Mesenchymal stem cell (in vitro differentiated cells and primary cell): ENCODE measurements at regions not wholly inside any gene's neighbourhood (a gene's known extent, or its start where the extent isn't known, plus 50 kb on each side); places are given as distances from the start of the nearest gene placed in this dataset.

Experiments
- DNase-seq: peaks from one replicate; pipeline ENCODE4 v3.0.0-alpha.2; 2013
- H2AFZ ChIP-seq: one replicate; pipeline ENCODE4 v1.6.1; 2013; ENCODE audit warnings: low read depth, mild to moderate bottlenecking, control low read depth, inconsistent platforms, low read length, moderate library complexity
- H2AK5ac ChIP-seq: 2 replicates; pipeline ENCODE4 v1.6.1; 2013; ENCODE audit warnings: low read length, moderate library complexity, mild to moderate bottlenecking, inconsistent platforms; ENCODE audit not compliant: severe bottlenecking
- H2BK120ac ChIP-seq: one replicate; pipeline ENCODE4 v1.6.1; 2013; ENCODE audit warnings: low read depth, mild to moderate bottlenecking, inconsistent platforms, low read length, moderate library complexity
- H2BK12ac ChIP-seq, 2 experiments: one replicate each; pipeline ENCODE4 v1.6.1; 2013; ENCODE audit warnings: inconsistent platforms in 2 of 2, low read length in 2 of 2, mild to moderate bottlenecking in 2 of 2, moderate library complexity in 2 of 2, control low read depth in 1 of 2
- H2BK15ac ChIP-seq: one replicate; pipeline ENCODE4 v1.6.1; 2013; ENCODE audit warnings: mild to moderate bottlenecking, low read depth, inconsistent platforms; ENCODE audit not compliant: poor library complexity, severe bottlenecking
- H2BK5ac ChIP-seq: 2 replicates; pipeline ENCODE4 v1.6.1; 2013; ENCODE audit warnings: low read depth, mild to moderate bottlenecking, low read length, control low read depth, inconsistent platforms; ENCODE audit not compliant: poor library complexity, severe bottlenecking
- H3K14ac ChIP-seq, 2 experiments: one replicate each; pipeline ENCODE4 v1.6.1; 2013; ENCODE audit warnings: inconsistent platforms in 2 of 2, low read length in 2 of 2, control low read depth in 1 of 2, mild to moderate bottlenecking in 1 of 2, moderate library complexity in 1 of 2
- H3K18ac ChIP-seq, 2 experiments: one replicate each; pipeline ENCODE4 v1.6.1; 2013; ENCODE audit warnings: inconsistent platforms in 2 of 2, low read length in 2 of 2, control low read depth in 1 of 2, low read depth in 1 of 2, mild to moderate bottlenecking in 1 of 2
- H3K23ac ChIP-seq, 2 experiments: one replicate each; pipeline ENCODE4 v1.6.1; 2013; ENCODE audit warnings: inconsistent platforms in 2 of 2, low read length in 2 of 2, mild to moderate bottlenecking in 2 of 2, moderate library complexity in 2 of 2, control low read depth in 1 of 2
- H3K27ac ChIP-seq: 2 replicates; pipeline ENCODE4 v1.5.1; 2013; ENCODE audit warnings: mild to moderate bottlenecking, moderate library complexity, low read length, control low read depth, inconsistent platforms; ENCODE audit not compliant: poor library complexity, severe bottlenecking
- H3K27me3 ChIP-seq, 2 experiments: 2 replicates each; pipeline versions ENCODE4 v1.6.1 to v1.7.0; 2013; ENCODE audit warnings: low read length in 2 of 2, mild to moderate bottlenecking in 2 of 2, moderate library complexity in 2 of 2, control low read depth in 1 of 2, inconsistent platforms in 1 of 2; ENCODE audit not compliant: control insufficient read depth in 1 of 2, insufficient read depth in 1 of 2
- H3K36me3 ChIP-seq, 2 experiments: 2 replicates each; pipeline versions ENCODE4 v1.6.1 to v1.7.0; 2013; ENCODE audit warnings: low read length in 2 of 2, control low read depth in 1 of 2, inconsistent platforms in 1 of 2, low read depth in 1 of 2, mild to moderate bottlenecking in 1 of 2; ENCODE audit not compliant: insufficient read depth in 2 of 2, control insufficient read depth in 1 of 2
- H3K4ac ChIP-seq, 2 experiments: one replicate each; pipeline ENCODE4 v1.6.1; 2013; ENCODE audit warnings: inconsistent platforms in 2 of 2, low read length in 2 of 2, mild to moderate bottlenecking in 2 of 2, moderate library complexity in 2 of 2, control low read depth in 1 of 2, low read depth in 1 of 2
- H3K4me1 ChIP-seq: 2 replicates; pipeline ENCODE4 v1.6.1; 2013; ENCODE audit warnings: low read depth, low read length, control low read depth; ENCODE audit not compliant: control insufficient read depth, insufficient read depth
- H3K4me2 ChIP-seq: 2 replicates; pipeline ENCODE4 v1.6.1; 2013; ENCODE audit warnings: low read length, mild to moderate bottlenecking, inconsistent platforms; ENCODE audit not compliant: poor library complexity, severe bottlenecking
- H3K4me3 ChIP-seq, 2 experiments: 2 replicates each; pipeline versions ENCODE4 v1.5.1 to v1.7.0; 2013; ENCODE audit warnings: low read length in 2 of 2, mild to moderate bottlenecking in 2 of 2, control low read depth in 1 of 2, low read depth in 1 of 2; ENCODE audit not compliant: insufficient read depth in 1 of 2
- H3K79me1 ChIP-seq: replicated peaks from 2 replicates; pipeline ENCODE4 v1.6.1; 2013; ENCODE audit warnings: mild to moderate bottlenecking, control low read depth, low read length, inconsistent platforms; ENCODE audit not compliant: poor library complexity, severe bottlenecking
- H3K9ac ChIP-seq: 2 replicates; pipeline ENCODE4 v1.7.0; 2013; ENCODE audit warnings: mild to moderate bottlenecking, low read length, moderate library complexity
- H3K9me3 ChIP-seq: 2 replicates; pipeline ENCODE4 v1.7.0; 2013; ENCODE audit warnings: mild to moderate bottlenecking, low read length; ENCODE audit not compliant: control insufficient read depth
- H4K8ac ChIP-seq: one replicate; pipeline ENCODE4 v1.6.1; 2013; ENCODE audit warnings: inconsistent platforms, mild to moderate bottlenecking, low read length, moderate library complexity
- H4K91ac ChIP-seq: one replicate; pipeline ENCODE4 v1.6.1; 2013; ENCODE audit warnings: mild to moderate bottlenecking, low read length, inconsistent platforms
- WGBS: methylation state at CpG from one replicate; pipeline ENCODE4 v1.1.7; 2013; ENCODE audit warnings: mixed read lengths; 5-methylcytosine and 5-hydroxymethylcytosine counted together

- Histone ChIP-seq H4K8ac (no peak overlapping the region), H2BK15ac (no peak overlapping the region), H3K4me1 (peaks cover 2% of the 10 kb centered on the region), H3K14ac (no peak overlapping the region), H3K4ac (no peak overlapping the region), H3K9ac (no peak overlapping the region), H3K9me3 (no peaks in the 10 kb centered on the region), H2AK5ac (no peak overlapping the region), H3K23ac (no peak overlapping the region), H3K4me3 (no peak overlapping the region), H3K27me3 (no peaks in the 10 kb centered on the region), H2BK5ac (no peak overlapping the region), H2BK12ac (no peak overlapping the region), H3K18ac (no peak overlapping the region), H3K36me3 (no peaks in the 10 kb centered on the region), H4K91ac (no peak overlapping the region), H3K27ac (no peak overlapping the region), H2BK120ac (peak overlapping the region; percentile 49), H2AFZ (no peak overlapping the region), H3K4me2 (no peak overlapping the region), H3K79me1 (no peaks in the 10 kb centered on the region)
- DNase-seq, result no peak
Measured at GRCh38 chr6:128574402-128574801, 54.0 kb upstream of the PTPRK start.

GRCh38 chr6:128573036-128573435 is 52.6 kb upstream of the PTPRK start:
- no peak overlapping the region for H3K27ac ChIP-seq
- H4K8ac ChIP-seq, result no peak overlapping the region
- no peak overlapping the region for H3K9ac ChIP-seq
- H2AFZ ChIP-seq, result no peak overlapping the region
- 100% methylated on average over 4 of the region's 8 CpGs for WGBS
- H3K27me3 ChIP-seq, result no peaks in the 10 kb centered on the region
- H3K14ac ChIP-seq, result no peak overlapping the region
- no peaks in the 10 kb centered on the region for H3K9me3 ChIP-seq
- no peak overlapping the region for H2BK120ac ChIP-seq
- H4K91ac ChIP-seq, result no peak overlapping the region
- no peak overlapping the region for H3K4me2 ChIP-seq
- no peak overlapping the region for H2BK15ac ChIP-seq
- no peak for DNase-seq
- peaks cover 2% of the 10 kb centered on the region for H3K4me1 ChIP-seq
- H3K18ac ChIP-seq, result no peak overlapping the region
- no peak overlapping the region for H2BK12ac ChIP-seq
- no peak overlapping the region for H3K4me3 ChIP-seq
- H3K36me3 ChIP-seq, result no peaks in the 10 kb centered on the region
- no peaks in the 10 kb centered on the region for H3K79me1 ChIP-seq
- H2BK5ac ChIP-seq, result no peak overlapping the region
- H3K4ac ChIP-seq, result no peak overlapping the region
- H2AK5ac ChIP-seq, result no peak overlapping the region
- no peak overlapping the region for H3K23ac ChIP-seq

- H3K9me3 ChIP-seq, result no peaks in the 10 kb centered on the region
- no peak overlapping the region for H2AFZ ChIP-seq
- no peaks in the 10 kb centered on the region for H3K79me1 ChIP-seq
- no peak overlapping the region for H3K4ac ChIP-seq
- no peak for DNase-seq
- peaks cover 2% of the 10 kb centered on the region for H3K4me1 ChIP-seq
- H2BK5ac ChIP-seq, result no peak overlapping the region
- H3K36me3 ChIP-seq, result no peaks in the 10 kb centered on the region
- H3K27ac ChIP-seq, result no peak overlapping the region
- H3K14ac ChIP-seq, result no peak overlapping the region
- WGBS, result 83% methylated on average over 1 of the region's 1 CpG
- no peak overlapping the region for H2BK12ac ChIP-seq
- no peak overlapping the region for H3K23ac ChIP-seq
- H2BK120ac ChIP-seq, result no peak overlapping the region
- no peak overlapping the region for H3K9ac ChIP-seq
- no peaks in the 10 kb centered on the region for H3K27me3 ChIP-seq
- no peak overlapping the region for H3K18ac ChIP-seq
- no peak overlapping the region for H4K91ac ChIP-seq
- H2BK15ac ChIP-seq, result no peak overlapping the region
- H3K4me2 ChIP-seq, result no peak overlapping the region
- no peak overlapping the region for H3K4me3 ChIP-seq
- no peak overlapping the region for H2AK5ac ChIP-seq
- H4K8ac ChIP-seq, result no peak overlapping the region
Measured at GRCh38 chr6:128572294-128572693, 51.9 kb upstream of the PTPRK start.

GRCh38 chr6:128570680-128571063 is 50.3 kb upstream of the PTPRK start:
- no peaks in the 10 kb centered on the region for H3K9me3 ChIP-seq
- H2AFZ ChIP-seq, result no peak overlapping the region
- H3K79me1 ChIP-seq, result no peaks in the 10 kb centered on the region
- no peak overlapping the region for H4K91ac ChIP-seq
- peaks cover 2% of the 10 kb centered on the region for H3K4me1 ChIP-seq
- H2BK15ac ChIP-seq, result no peak overlapping the region
- no peak overlapping the region for H3K4ac ChIP-seq
- no peaks in the 10 kb centered on the region for H3K36me3 ChIP-seq
- peak; percentile 3 for DNase-seq
- no peak overlapping the region for H2BK12ac ChIP-seq
- no peak overlapping the region for H3K4me2 ChIP-seq
- H2AK5ac ChIP-seq, result no peak overlapping the region
- no peak overlapping the region for H3K23ac ChIP-seq
- H3K18ac ChIP-seq, result no peak overlapping the region
- no peak overlapping the region for H3K14ac ChIP-seq
- H3K27me3 ChIP-seq, result no peaks in the 10 kb centered on the region
- 82% methylated on average over 3 of the region's 3 CpGs for WGBS
- no peak overlapping the region for H4K8ac ChIP-seq
- peak overlapping the region; percentile 28 for H3K9ac ChIP-seq
- peak overlapping the region; percentile 83 for H3K27ac ChIP-seq
- H3K4me3 ChIP-seq, result no peak overlapping the region
- no peak overlapping the region for H2BK5ac ChIP-seq
- H2BK120ac ChIP-seq, result no peak overlapping the region
